B cell (primary cell): ENCODE measurements at regions not wholly inside any gene's neighbourhood (a gene's known extent, or its start where the extent isn't known, plus 50 kb on each side); places are given as distances from the start of the nearest gene placed in this dataset.

Experiments used
- ATAC-seq: fragments of 200-7000 bp; cut with Tn5 transposase; one replicate; pipeline ENCODE4 v1.10.0; 2021; ENCODE audit warnings: low read depth, mild to moderate bottlenecking, moderate number of reproducible peaks, moderate library complexity
- CTCF ChIA-PET: fragments of 350-600 bp; sonication (Branson Sonifier 250); formaldehyde crosslinking; loops from one replicate; lab custom pipeline; 2021; ENCODE audit warnings: antibody characterized with exemption, inconsistent platforms; lab: Charles Lee
- POLR2A ChIA-PET: fragments of 350-600 bp; sonication (Branson Sonifier 250); formaldehyde crosslinking; loops from one replicate; lab custom pipeline; 2021; ENCODE audit warnings: antibody characterized with exemption; lab: Charles Lee
- DNase-seq: peaks from one replicate; pipeline ENCODE4 v3.0.0; 2013
- H2AFZ ChIP-seq: 2 replicates; pipeline ENCODE4 v1.6.1; 2012; ENCODE audit warnings: mild to moderate bottlenecking, low read depth, low read length; ENCODE audit not compliant: insufficient read depth, poor library complexity, severe bottlenecking
- H3K27ac ChIP-seq, 2 donors: 1 replicate in 1 of 2; 2 replicates in 1 of 2; pipeline ENCODE4 v1.5.1; 2012 to 2013; ENCODE audit warnings: low read length in 2 of 2, mild to moderate bottlenecking in 2 of 2, moderate library complexity in 1 of 2
- H3K27me3 ChIP-seq, 4 experiments: fragments of 200-600 bp in 1 of 4; sonication (generic) in 1 of 4; replicated peaks in 1 of 4; 1 replicate in 2 of 4; 2 replicates in 2 of 4; pipeline versions ENCODE4 v1.6.1 to v1.7.0; 2013 to 2016; ENCODE audit warnings: low read length in 3 of 4, mild to moderate bottlenecking in 2 of 4, mixed read lengths in 1 of 4, moderate library complexity in 1 of 4; ENCODE audit not compliant: insufficient read depth in 4 of 4, control insufficient read depth in 3 of 4; ENCODE audit errors: control extremely low read depth in 1 of 4
- H3K36me3 ChIP-seq, 2 experiments: replicated peaks in 1 of 2; 1 replicate in 1 of 2; 2 replicates in 1 of 2; pipeline versions ENCODE4 v1.6.1 to v1.7.1; 2013; ENCODE audit warnings: low read length in 1 of 2; ENCODE audit not compliant: insufficient read depth in 2 of 2, control insufficient read depth in 1 of 2; ENCODE audit errors: control extremely low read depth in 1 of 2, extremely low read depth in 1 of 2
- H3K4me1 ChIP-seq, 2 donors: fragments of 200-600 bp in 1 of 2; sonication (generic) in 1 of 2; 1 replicate in 1 of 2; 2 replicates in 1 of 2; pipeline versions ENCODE4 v1.5.1 to v1.6.1; 2013 to 2017; ENCODE audit warnings: low read length in 2 of 2; ENCODE audit not compliant: control insufficient read depth in 2 of 2, insufficient read depth in 2 of 2
- H3K4me2 ChIP-seq: replicated peaks from 2 replicates; pipeline ENCODE3; 2012; ENCODE audit warnings: mild to moderate bottlenecking, low read depth, low read length; ENCODE audit not compliant: poor library complexity, severe bottlenecking
- H3K4me3 ChIP-seq, 5 experiments: fragments of 200-600 bp in 1 of 5; sonication (generic) in 1 of 5; 1 replicate in 3 of 5; 2 replicates in 2 of 5; pipeline versions ENCODE4 v1.5.1 to v1.7.0; 2011 to 2016; ENCODE audit warnings: low read length in 4 of 5, mild to moderate bottlenecking in 4 of 5, low read depth in 2 of 5, control low read depth in 1 of 5, moderate library complexity in 1 of 5; ENCODE audit not compliant: insufficient read depth in 1 of 5; ENCODE audit errors: control extremely low read depth in 1 of 5, extremely low read depth in 1 of 5
- H3K79me2 ChIP-seq: fragments of 200-600 bp; sonication (generic); one replicate; pipeline ENCODE4 v1.6.0; 2016; ENCODE audit warnings: low read length; ENCODE audit not compliant: control insufficient read depth, insufficient read depth
- H3K9ac ChIP-seq: fragments of 200-600 bp; sonication (generic); 2 replicates; pipeline ENCODE4 v1.6.1; 2017; ENCODE audit warnings: mild to moderate bottlenecking, low read length, moderate library complexity
- H3K9me3 ChIP-seq, 3 donors: one replicate each; pipeline versions ENCODE4 v1.6.1 to v1.7.1; 2013; ENCODE audit warnings: low read length in 2 of 3; ENCODE audit not compliant: control insufficient read depth in 2 of 3, insufficient read depth in 1 of 3; ENCODE audit errors: control extremely low read depth in 1 of 3
- H4K20me1 ChIP-seq: 2 replicates; pipeline ENCODE4 v1.6.0; 2012; ENCODE audit warnings: mild to moderate bottlenecking, low read length; ENCODE audit not compliant: insufficient read depth, control insufficient read depth, poor library complexity, severe bottlenecking
- H3K27ac Mint-ChIP-seq: one replicate; pipeline ENCODE4 v1.8.0; 2021; ENCODE audit warnings: mixed read lengths
- H3K27me3 Mint-ChIP-seq: one replicate; pipeline ENCODE4 v1.8.0; 2021; ENCODE audit warnings: mixed read lengths
- H3K4me1 Mint-ChIP-seq: one replicate; pipeline ENCODE4 v1.8.0; 2021; ENCODE audit warnings: mixed read lengths
- H3K4me3 Mint-ChIP-seq: one replicate; pipeline ENCODE4 v1.8.0; 2021; ENCODE audit warnings: mixed read lengths
- H3K9me3 Mint-ChIP-seq: one replicate; pipeline ENCODE4 v1.8.0; 2022; ENCODE audit warnings: mixed read lengths; ENCODE audit not compliant: insufficient read depth
- EZH2 ChIP-seq: IDR thresholded peaks from 2 replicates; pipeline ENCODE4 v1.6.1; 2012; ENCODE audit warnings: borderline replicate concordance, low read depth, mild to moderate bottlenecking, moderate library complexity, low read length; ENCODE audit not compliant: insufficient read depth, poor library complexity, severe bottlenecking
- intact Hi-C: fragments of 100-400 bp; cut with micrococcal nuclease; formaldehyde crosslinking; loops from one replicate; pipeline ENCODE4 v1.10.0; 2022
- TF ChIP-seq, protein P1 (sequence below): fragments of 200-600 bp; IDR thresholded peaks from one replicate; pipeline ENCODE4 v1.8.0; 2022; ENCODE audit warnings: antibody characterized with exemption, mild to moderate bottlenecking

DNA sequence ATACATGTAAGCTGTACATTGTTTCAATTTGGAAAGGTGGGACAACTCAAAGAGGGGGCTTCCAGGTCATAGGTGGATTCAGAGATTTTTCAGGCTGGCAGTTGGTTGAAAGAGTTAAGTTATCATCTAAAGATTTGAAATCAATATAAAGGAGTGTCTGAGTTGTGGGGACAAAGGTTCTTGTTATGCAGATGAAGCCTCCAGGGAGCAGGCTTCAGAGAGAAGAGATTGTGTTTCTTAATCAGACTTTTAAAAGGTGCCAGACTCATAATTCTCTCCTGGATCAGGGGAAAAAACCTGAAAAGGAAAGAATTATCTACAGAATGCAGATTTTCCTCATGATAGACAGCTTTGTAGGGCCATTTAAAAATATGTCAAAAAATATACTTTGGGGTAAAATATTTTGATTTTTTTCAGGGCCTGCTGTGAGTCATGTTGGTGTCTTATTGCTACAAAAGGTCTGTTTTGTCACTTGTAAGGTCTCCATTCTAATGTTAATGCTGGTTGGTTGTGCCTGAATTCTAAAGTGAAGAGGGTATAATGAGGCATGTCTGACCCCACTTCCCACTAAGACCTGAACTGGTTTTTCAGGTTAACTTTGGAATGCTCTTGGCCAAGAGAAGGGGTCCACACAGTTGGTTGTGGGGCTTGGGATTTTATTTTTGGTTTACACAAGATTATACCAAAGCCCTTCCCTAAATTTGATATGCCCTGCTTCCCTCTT is 52.7 kb upstream of the PRSS1 start:
- Histone ChIP-seq H2AFZ (no peak overlapping the region), H3K9ac (no peak overlapping the region), H3K9me3 (no peaks in the 10 kb centered on the region), H3K27me3 (no peaks in the 10 kb centered on the region), H3K36me3 (no peaks in the 10 kb centered on the region), H3K4me3 (no peak overlapping the region), H3K4me2 (no peak overlapping the region), H3K4me1 (no peaks in the 10 kb centered on the region), H3K27ac (no peak overlapping the region), H3K79me2 (no peaks in the 10 kb centered on the region), H4K20me1 (no peaks in the 10 kb centered on the region)
- no peak for TF ChIP-seq EZH2
- TF ChIP-seq, protein P1, sequence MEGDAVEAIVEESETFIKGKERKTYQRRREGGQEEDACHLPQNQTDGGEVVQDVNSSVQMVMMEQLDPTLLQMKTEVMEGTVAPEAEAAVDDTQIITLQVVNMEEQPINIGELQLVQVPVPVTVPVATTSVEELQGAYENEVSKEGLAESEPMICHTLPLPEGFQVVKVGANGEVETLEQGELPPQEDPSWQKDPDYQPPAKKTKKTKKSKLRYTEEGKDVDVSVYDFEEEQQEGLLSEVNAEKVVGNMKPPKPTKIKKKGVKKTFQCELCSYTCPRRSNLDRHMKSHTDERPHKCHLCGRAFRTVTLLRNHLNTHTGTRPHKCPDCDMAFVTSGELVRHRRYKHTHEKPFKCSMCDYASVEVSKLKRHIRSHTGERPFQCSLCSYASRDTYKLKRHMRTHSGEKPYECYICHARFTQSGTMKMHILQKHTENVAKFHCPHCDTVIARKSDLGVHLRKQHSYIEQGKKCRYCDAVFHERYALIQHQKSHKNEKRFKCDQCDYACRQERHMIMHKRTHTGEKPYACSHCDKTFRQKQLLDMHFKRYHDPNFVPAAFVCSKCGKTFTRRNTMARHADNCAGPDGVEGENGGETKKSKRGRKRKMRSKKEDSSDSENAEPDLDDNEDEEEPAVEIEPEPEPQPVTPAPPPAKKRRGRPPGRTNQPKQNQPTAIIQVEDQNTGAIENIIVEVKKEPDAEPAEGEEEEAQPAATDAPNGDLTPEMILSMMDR = no peak
- intact Hi-C loops = no loop called here
- ATAC-seq (no peak), DNase-seq (no peak)
- ChIA-PET POLR2A (no interaction called here), CTCF (interaction anchor here (0.6 kb wide), 1 partner anchor 641 kb away, joined by 3 read pairs; no protein-coding TSS in a partner anchor)
- Mint-ChIP-seq H3K4me3 (no peak overlapping the region), H3K27me3 (peaks cover 15% of the 10 kb centered on the region), H3K27ac (no peak overlapping the region), H3K9me3 (no peaks in the 10 kb centered on the region), H3K4me1 (peaks cover 2% of the 10 kb centered on the region)

DNA sequence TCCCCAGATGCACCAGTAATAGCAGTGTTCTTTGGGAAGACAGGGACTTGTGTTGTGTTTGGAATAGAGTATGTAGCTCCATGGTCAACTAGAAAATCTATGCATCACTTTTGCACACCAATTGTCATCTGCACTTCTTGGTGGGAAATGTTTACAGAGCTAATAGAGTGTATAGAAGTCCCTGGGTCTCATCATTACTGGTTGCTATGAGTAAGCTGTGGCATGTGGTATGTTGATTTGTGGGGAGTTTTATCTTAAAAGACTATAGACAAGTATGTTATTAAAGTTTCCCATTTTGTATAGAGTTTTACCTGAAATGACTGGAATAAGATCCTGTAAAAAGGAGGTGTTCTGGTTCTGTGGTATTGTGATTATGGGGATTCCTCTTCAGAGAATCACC is 55.4 kb upstream of the PRSS1 start:
- Histone ChIP-seq H3K9me3 (no peaks in the 10 kb centered on the region), H4K20me1 (no peaks in the 10 kb centered on the region), H3K4me1 (peaks cover 5% of the 10 kb centered on the region in 2 donors), H3K36me3 (no peaks in the 10 kb centered on the region), H3K4me3 (no peak overlapping the region), H3K27ac (no peak overlapping the region), H3K4me2 (no peak overlapping the region), H2AFZ (no peak overlapping the region), H3K9ac (no peak overlapping the region), H3K27me3 (no peaks in the 10 kb centered on the region), H3K79me2 (no peaks in the 10 kb centered on the region)
- intact Hi-C loops = no loop called here
- no peak for ATAC-seq
- H3K9me3 Mint-ChIP-seq = no peaks in the 10 kb centered on the region
- H3K4me1 Mint-ChIP-seq = peaks cover 9% of the 10 kb centered on the region
- ChIA-PET CTCF (interaction anchor here (0.9 to 1.1 kb wide), 2 partner anchors 19 to 521 kb away, joined by 3 to 4 read pairs; no protein-coding TSS in a partner anchor), POLR2A (no interaction called here)
- no peak overlapping the region for H3K27ac Mint-ChIP-seq
- no peak overlapping the region for H3K4me3 Mint-ChIP-seq
- TF ChIP-seq, protein P1 = no peak
- TF ChIP-seq EZH2 = no peak
- no peak for DNase-seq
- peaks cover 15% of the 10 kb centered on the region for H3K27me3 Mint-ChIP-seq
